ENCODE measurements at regions not wholly inside any gene's neighbourhood (a gene's known extent, or its start where the extent isn't known, plus 50 kb on each side); places are given as distances from the start of the nearest gene placed in this dataset.

DNA sequence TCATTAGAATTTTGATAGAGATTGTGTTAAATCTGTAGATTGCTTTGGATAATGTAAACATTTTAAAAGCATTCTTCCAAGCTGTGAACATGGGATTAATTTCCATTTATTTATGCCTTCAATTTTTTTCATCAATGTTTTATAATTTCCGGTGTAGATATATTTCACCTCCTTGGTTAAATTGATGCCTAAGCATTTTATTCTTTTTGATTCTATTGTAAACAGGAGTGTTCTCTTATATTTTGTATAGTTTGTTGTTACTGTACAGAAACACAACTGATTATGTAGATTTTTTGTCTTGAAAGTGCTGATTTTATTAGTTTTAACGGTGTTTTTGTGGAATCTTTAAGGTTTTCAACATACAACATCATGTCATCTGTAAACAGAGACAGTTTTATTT lies 355.0 kb downstream of the EDEM1 start:
- no peak overlapping the region for H3K27ac ChIP-seq (ENCODE audit: low read depth, low read length)
- H3K4me3 ChIP-seq (ENCODE audit: low read depth, low read length), result no peak overlapping the region
- H3K4me1 ChIP-seq (ENCODE audit: control insufficient read depth, insufficient read depth, low read length), result no peaks in the 10 kb centered on the region
- H3K9me3 ChIP-seq (ENCODE audit: control insufficient read depth, insufficient read depth, low read depth, low read length), result peaks cover 16% of the 10 kb centered on the region
- no peak overlapping the region for H3K9ac ChIP-seq (ENCODE audit: low read length)
- H3K36me3 ChIP-seq (ENCODE audit: control insufficient read depth, insufficient read depth, low read length), result no peaks in the 10 kb centered on the region
- no peaks in the 10 kb centered on the region for H3K27me3 ChIP-seq (ENCODE audit: control insufficient read depth, insufficient read depth, low read length)

GRCh38 chr3:5543047-5543446 lies 355.5 kb downstream of the EDEM1 start:
- H3K4me1 ChIP-seq (ENCODE audit: control insufficient read depth, insufficient read depth, low read length), result no peaks in the 10 kb centered on the region
- peaks cover 16% of the 10 kb centered on the region for H3K9me3 ChIP-seq (ENCODE audit: control insufficient read depth, insufficient read depth, low read depth, low read length)
- H3K36me3 ChIP-seq (ENCODE audit: control insufficient read depth, insufficient read depth, low read length), result no peaks in the 10 kb centered on the region
- H3K4me3 ChIP-seq (ENCODE audit: low read depth, low read length), result no peak overlapping the region
- H3K9ac ChIP-seq (ENCODE audit: low read length), result no peak overlapping the region
- no peaks in the 10 kb centered on the region for H3K27me3 ChIP-seq (ENCODE audit: control insufficient read depth, insufficient read depth, low read length)
- no peak overlapping the region for H3K27ac ChIP-seq (ENCODE audit: low read depth, low read length)

DNA sequence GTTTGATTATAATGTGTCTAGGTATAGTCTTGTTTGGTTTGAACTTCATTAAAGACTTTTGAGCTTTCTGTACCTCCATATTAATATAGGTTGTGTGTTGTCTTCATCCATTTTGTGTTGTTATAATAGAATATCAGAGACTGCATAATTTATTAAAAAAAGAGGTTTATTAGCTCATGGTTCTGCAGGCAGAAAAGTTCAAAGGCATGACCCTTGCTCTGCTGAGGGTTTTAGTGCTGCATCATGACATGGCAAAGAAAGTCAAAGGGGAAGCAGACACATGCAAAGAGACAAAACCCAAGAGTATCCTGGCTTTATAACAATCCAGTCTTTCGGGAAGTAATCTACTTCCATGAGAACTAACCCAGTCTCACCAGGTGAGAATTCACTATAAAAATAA lies 358.2 kb downstream of the EDEM1 start:
- no peaks in the 10 kb centered on the region for H3K36me3 ChIP-seq (ENCODE audit: control insufficient read depth, insufficient read depth, low read length)
- H3K4me3 ChIP-seq (ENCODE audit: low read depth, low read length), result no peak overlapping the region
- H3K9me3 ChIP-seq (ENCODE audit: control insufficient read depth, insufficient read depth, low read depth, low read length), result peaks cover 12% of the 10 kb centered on the region; the same call in 1 of the 2 replicates
- H3K27ac ChIP-seq (ENCODE audit: low read depth, low read length), result no peak overlapping the region
- H3K4me1 ChIP-seq (ENCODE audit: control insufficient read depth, insufficient read depth, low read length), result no peaks in the 10 kb centered on the region
- no peaks in the 10 kb centered on the region for H3K27me3 ChIP-seq (ENCODE audit: control insufficient read depth, insufficient read depth, low read length)
- no peak overlapping the region for H3K9ac ChIP-seq (ENCODE audit: low read length)

GRCh38 chr3:5553203-5553602 lies 365.7 kb downstream of the EDEM1 start:
- Histone ChIP-seq H3K27ac (ENCODE audit: low read depth, low read length) (no peak overlapping the region), H3K36me3 (ENCODE audit: control insufficient read depth, insufficient read depth, low read length) (no peaks in the 10 kb centered on the region), H3K27me3 (ENCODE audit: control insufficient read depth, insufficient read depth, low read length) (no peaks in the 10 kb centered on the region), H3K4me1 (ENCODE audit: control insufficient read depth, insufficient read depth, low read length) (no peaks in the 10 kb centered on the region), H3K4me3 (ENCODE audit: low read depth, low read length) (no peak overlapping the region), H3K9ac (ENCODE audit: low read length) (no peak overlapping the region), H3K9me3 (ENCODE audit: control insufficient read depth, insufficient read depth, low read depth, low read length) (no peaks in the 10 kb centered on the region)

DNA sequence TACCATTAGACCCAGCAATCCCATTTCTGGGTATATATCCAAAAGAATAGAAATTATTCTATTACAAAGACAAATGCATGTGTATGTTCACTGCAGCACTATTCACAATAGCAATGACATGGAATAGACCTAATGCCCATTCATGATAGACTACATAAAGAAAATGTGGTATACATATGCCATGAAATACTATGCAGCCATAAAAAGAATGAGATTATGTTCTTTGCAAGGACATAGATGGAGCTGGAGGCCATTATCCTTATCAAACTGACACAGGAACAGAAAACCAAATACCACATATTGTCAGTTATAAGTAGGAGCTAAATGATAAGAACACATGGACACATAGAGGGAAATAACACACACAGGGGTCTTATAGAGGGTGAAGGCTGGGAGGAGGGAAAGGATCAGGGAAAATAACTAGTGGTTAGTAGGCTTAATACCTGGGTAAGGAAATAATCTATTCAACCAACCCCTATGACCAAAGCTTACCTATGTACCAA lies 366.8 kb downstream of the EDEM1 start:
- no peaks in the 10 kb centered on the region for H3K36me3 ChIP-seq (ENCODE audit: control insufficient read depth, insufficient read depth, low read length)
- no peaks in the 10 kb centered on the region for H3K4me1 ChIP-seq (ENCODE audit: control insufficient read depth, insufficient read depth, low read length)
- no peak overlapping the region for H3K4me3 ChIP-seq (ENCODE audit: low read depth, low read length)
- no peaks in the 10 kb centered on the region for H3K9me3 ChIP-seq (ENCODE audit: control insufficient read depth, insufficient read depth, low read depth, low read length)
- no peak overlapping the region for H3K27ac ChIP-seq (ENCODE audit: low read depth, low read length)
- no peaks in the 10 kb centered on the region for H3K27me3 ChIP-seq (ENCODE audit: control insufficient read depth, insufficient read depth, low read length)
- no peak overlapping the region for H3K9ac ChIP-seq (ENCODE audit: low read length)

- no peak overlapping the region for H3K4me3 ChIP-seq (ENCODE audit: low read depth, low read length)
Observed at GRCh38 chr3:5560199-5560598, 372.7 kb downstream of the EDEM1 start.

GRCh38 chr3:5563537-5564277 lies 376.2 kb downstream of the EDEM1 start:
- Histone ChIP-seq H3K27me3 (ENCODE audit: control insufficient read depth, insufficient read depth, low read length) (no peaks in the 10 kb centered on the region), H3K4me1 (ENCODE audit: control insufficient read depth, insufficient read depth, low read length) (no peaks in the 10 kb centered on the region), H3K4me3 (ENCODE audit: low read depth, low read length) (no peak overlapping the region), H3K27ac (ENCODE audit: low read depth, low read length) (no peak overlapping the region), H3K9me3 (ENCODE audit: control insufficient read depth, insufficient read depth, low read depth, low read length) (0 out of 2 replicates have a peak, but pooled peaks cover 5% of the 10 kb centered on the region), H3K36me3 (ENCODE audit: control insufficient read depth, insufficient read depth, low read length) (no peaks in the 10 kb centered on the region), H3K9ac (ENCODE audit: low read length) (no peak overlapping the region)

More at GRCh38 chr3:5560199-5560598, 372.7 kb downstream of the EDEM1 start:
- Histone ChIP-seq H3K27ac (ENCODE audit: low read depth, low read length) (no peak overlapping the region), H3K9me3 (ENCODE audit: control insufficient read depth, insufficient read depth, low read depth, low read length) (no peaks in the 10 kb centered on the region), H3K27me3 (ENCODE audit: control insufficient read depth, insufficient read depth, low read length) (no peaks in the 10 kb centered on the region), H3K36me3 (ENCODE audit: control insufficient read depth, insufficient read depth, low read length) (no peaks in the 10 kb centered on the region), H3K9ac (ENCODE audit: low read length) (no peak overlapping the region), H3K4me1 (ENCODE audit: control insufficient read depth, insufficient read depth, low read length) (no peaks in the 10 kb centered on the region)

DNA sequence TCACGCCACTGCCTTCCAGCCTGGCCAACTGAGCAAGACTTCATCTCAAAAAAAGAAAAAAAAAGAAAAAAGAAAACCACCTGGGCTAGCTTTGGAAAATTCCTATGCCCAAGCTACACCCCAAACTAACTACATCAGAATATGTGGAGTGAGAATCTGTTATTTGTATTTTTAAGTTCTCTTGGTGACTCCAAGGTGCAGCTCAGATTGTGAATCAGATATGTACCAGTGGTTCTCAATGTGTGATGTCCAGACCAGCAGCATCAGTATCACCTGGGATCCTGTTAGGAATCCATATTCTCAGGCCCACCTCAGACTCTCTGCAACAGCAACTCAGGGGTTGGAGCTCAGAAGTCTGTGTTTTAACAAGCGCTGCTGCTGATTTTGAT lies 376.8 kb downstream of the EDEM1 start:
- H3K36me3 ChIP-seq (ENCODE audit: control insufficient read depth, insufficient read depth, low read length), result no peaks in the 10 kb centered on the region
- H3K27ac ChIP-seq (ENCODE audit: low read depth, low read length), result no peak overlapping the region
- H3K9me3 ChIP-seq (ENCODE audit: control insufficient read depth, insufficient read depth, low read depth, low read length), result 0 out of 2 replicates have a peak, but pooled peaks cover 5% of the 10 kb centered on the region
- no peak overlapping the region for H3K4me3 ChIP-seq (ENCODE audit: low read depth, low read length)
- no peak overlapping the region for H3K9ac ChIP-seq (ENCODE audit: low read length)
- H3K27me3 ChIP-seq (ENCODE audit: control insufficient read depth, insufficient read depth, low read length), result no peaks in the 10 kb centered on the region
- H3K4me1 ChIP-seq (ENCODE audit: control insufficient read depth, insufficient read depth, low read length), result no peaks in the 10 kb centered on the region

DNA sequence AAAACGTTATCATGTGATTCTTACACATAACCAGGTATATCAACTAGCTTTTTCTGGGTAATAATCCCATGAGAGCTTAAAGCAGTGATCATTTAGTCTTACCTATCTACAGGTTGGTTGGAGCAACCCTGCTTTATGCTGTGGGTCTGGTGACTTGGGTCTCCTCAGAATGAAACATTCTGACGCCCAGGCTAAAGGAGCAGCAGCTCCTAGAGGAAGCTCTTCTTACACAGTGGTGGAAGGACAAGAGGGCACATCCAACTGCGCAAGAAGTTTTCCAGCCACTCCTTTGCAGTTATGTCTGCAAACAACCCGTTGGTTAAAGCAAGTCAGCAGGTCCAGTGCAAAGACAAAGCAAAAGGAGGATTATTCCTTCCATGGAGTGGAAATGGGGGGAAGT lies 377.5 kb downstream of the EDEM1 start:
- Histone ChIP-seq H3K9me3 (ENCODE audit: control insufficient read depth, insufficient read depth, low read depth, low read length) (0 out of 2 replicates have a peak, but pooled peaks cover 5% of the 10 kb centered on the region), H3K27ac (ENCODE audit: low read depth, low read length) (no peak overlapping the region), H3K9ac (ENCODE audit: low read length) (no peak overlapping the region), H3K4me1 (ENCODE audit: control insufficient read depth, insufficient read depth, low read length) (no peaks in the 10 kb centered on the region), H3K27me3 (ENCODE audit: control insufficient read depth, insufficient read depth, low read length) (no peaks in the 10 kb centered on the region), H3K36me3 (ENCODE audit: control insufficient read depth, insufficient read depth, low read length) (no peaks in the 10 kb centered on the region), H3K4me3 (ENCODE audit: low read depth, low read length) (no peak overlapping the region)

- Histone ChIP-seq H3K9ac (ENCODE audit: low read length) (no peak overlapping the region), H3K27me3 (ENCODE audit: control insufficient read depth, insufficient read depth, low read length) (no peaks in the 10 kb centered on the region), H3K9me3 (ENCODE audit: control insufficient read depth, insufficient read depth, low read depth, low read length) (0 out of 2 replicates have a peak, but pooled peaks cover 5% of the 10 kb centered on the region), H3K36me3 (ENCODE audit: control insufficient read depth, insufficient read depth, low read length) (no peaks in the 10 kb centered on the region), H3K27ac (ENCODE audit: low read depth, low read length) (no peak overlapping the region), H3K4me3 (ENCODE audit: low read depth, low read length) (no peak overlapping the region), H3K4me1 (ENCODE audit: control insufficient read depth, insufficient read depth, low read length) (no peaks in the 10 kb centered on the region)
Observed at GRCh38 chr3:5567113-5567512, 379.6 kb downstream of the EDEM1 start.

DNA sequence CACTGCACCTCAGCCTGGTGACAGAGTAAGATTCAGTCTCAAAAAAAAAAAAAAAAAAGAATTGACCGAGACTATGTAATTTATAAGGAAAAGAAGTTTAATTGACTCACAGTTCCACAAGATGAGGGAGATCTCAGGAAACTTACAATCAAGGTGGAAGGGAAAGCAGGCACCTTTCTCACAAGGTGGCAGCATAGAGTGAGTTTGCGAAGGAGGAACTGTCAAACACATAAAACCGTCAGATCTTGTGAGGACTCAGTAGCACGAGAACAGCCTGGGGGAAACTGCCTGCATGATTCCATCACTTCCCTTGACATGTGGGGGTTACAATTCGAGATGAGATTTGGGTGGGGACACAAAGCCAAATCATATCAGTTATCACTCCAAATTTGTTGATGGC lies 380.9 kb downstream of the EDEM1 start:
- Histone ChIP-seq H3K4me3 (ENCODE audit: low read depth, low read length) (no peak overlapping the region), H3K36me3 (ENCODE audit: control insufficient read depth, insufficient read depth, low read length) (no peaks in the 10 kb centered on the region), H3K9ac (ENCODE audit: low read length) (no peak overlapping the region), H3K27ac (ENCODE audit: low read depth, low read length) (no peak overlapping the region), H3K27me3 (ENCODE audit: control insufficient read depth, insufficient read depth, low read length) (no peaks in the 10 kb centered on the region), H3K9me3 (ENCODE audit: control insufficient read depth, insufficient read depth, low read depth, low read length) (0 out of 2 replicates have a peak, but pooled peaks cover 5% of the 10 kb centered on the region), H3K4me1 (ENCODE audit: control insufficient read depth, insufficient read depth, low read length) (no peaks in the 10 kb centered on the region)
